OCI-LY7 (cell line): ENCODE measurements at regions not wholly inside any gene's neighbourhood (a gene's known extent, or its start where the extent isn't known, plus 50 kb on each side); places are given as distances from the start of the nearest gene placed in this dataset.

Experiments used
- BruUV-seq: library from RNA; stranded (reverse); fragments of 400-500 nt; replicated peaks from 2 replicates; lab custom pipeline; 2021; lab: Mats Ljungman, UMichigan
- CTCF ChIA-PET: fragments of 300-600 bp; sonication (Branson Sonifier 250); formaldehyde crosslinking; loops from one replicate; lab custom pipeline; 2022; ENCODE audit warnings: antibody characterized with exemption; ENCODE audit not compliant: unreplicated experiment; lab: Charles Lee
- POLR2A ChIA-PET: fragments of 300-600 bp; sonication (Branson Sonifier 250); formaldehyde crosslinking; loops from one replicate; lab custom pipeline; 2022; ENCODE audit warnings: antibody characterized with exemption; lab: Charles Lee
- DNase-seq: peaks from one replicate; pipeline ENCODE4 v3.0.0-alpha.2; 2015; ENCODE audit warnings: low spot score
- H2AFZ ChIP-seq: fragments of 200-600 bp; sonication (generic), shearing (Covaris generic); 2 replicates; pipeline ENCODE4 v1.6.1; 2014; ENCODE audit warnings: mild to moderate bottlenecking, antibody characterized with exemption, low read length, moderate library complexity
- H3K27ac ChIP-seq: fragments of 200-600 bp; sonication (generic); 2 replicates; pipeline ENCODE4 v1.5.1; 2014; ENCODE audit warnings: mixed run types, low read depth, mild to moderate bottlenecking, moderate library complexity, low read length, inconsistent platforms; ENCODE audit not compliant: poor library complexity, severe bottlenecking
- H3K36me3 ChIP-seq: fragments of 200-600 bp; sonication (generic); 2 replicates; pipeline ENCODE4 v1.6.1; 2014; ENCODE audit warnings: mild to moderate bottlenecking, antibody characterized with exemption, low read length, moderate library complexity, mixed read lengths; ENCODE audit not compliant: insufficient read depth
- H3K4me1 ChIP-seq: fragments of 200-600 bp; sonication (generic); 2 replicates; pipeline ENCODE4 v1.5.1; 2014; ENCODE audit warnings: mild to moderate bottlenecking, low read length; ENCODE audit not compliant: insufficient read depth, poor library complexity, severe bottlenecking
- H3K4me2 ChIP-seq: fragments of 200-600 bp; sonication (generic); 2 replicates; pipeline ENCODE4 v1.6.1; 2014; ENCODE audit warnings: mild to moderate bottlenecking, low read length
- H3K4me3 ChIP-seq: fragments of 200-600 bp; sonication (generic); 2 replicates; pipeline ENCODE4 v1.5.1; 2014; ENCODE audit warnings: mild to moderate bottlenecking, low read depth, low read length; ENCODE audit not compliant: poor library complexity, severe bottlenecking
- H3K79me2 ChIP-seq: fragments of 200-600 bp; sonication (generic); 2 replicates; pipeline ENCODE4 v1.6.1; 2016; ENCODE audit warnings: low read depth, mild to moderate bottlenecking, low read length, moderate library complexity, mixed read lengths; ENCODE audit not compliant: insufficient read depth
- H3K9me2 ChIP-seq: fragments of 200-600 bp; sonication (generic); 2 replicates; pipeline ENCODE4 v1.6.1; 2016; ENCODE audit warnings: mild to moderate bottlenecking, low read length, mixed read lengths; ENCODE audit not compliant: insufficient read depth
- H3K9me3 ChIP-seq: fragments of 200-600 bp; sonication (generic); 2 replicates; pipeline ENCODE4 v1.6.1; 2014; ENCODE audit warnings: mild to moderate bottlenecking, mixed run types, low read length, mixed read lengths
- H4K20me1 ChIP-seq: fragments of 200-600 bp; sonication (generic); 2 replicates; pipeline ENCODE4 v1.6.1; 2014; ENCODE audit warnings: mild to moderate bottlenecking, antibody characterized with exemption, low read length, moderate library complexity, mixed read lengths; ENCODE audit not compliant: insufficient read depth
- CTCF ChIP-seq: fragments of 200-600 bp; sonication (generic); conservative IDR thresholded peaks from 2 replicates; pipeline ENCODE4 v1.5.1; 2014; ENCODE audit warnings: mild to moderate bottlenecking, antibody characterized with exemption, low read length, moderate library complexity, mixed read lengths
- EZH2phosphoT487 ChIP-seq: fragments of 200-600 bp; sonication (generic); IDR thresholded peaks from 2 replicates; pipeline ENCODE4 v1.6.1; 2018; ENCODE audit warnings: low read depth, borderline replicate concordance, mild to moderate bottlenecking, mixed run types, antibody characterized with exemption, low read length, moderate library complexity, mixed read lengths
- intact Hi-C: fragments of 100-400 bp; cut with micrococcal nuclease; formaldehyde crosslinking; loops from one replicate; pipeline ENCODE4 v1.10.0; 2022; ENCODE audit not compliant: unreplicated experiment

- ChIA-PET CTCF (no interaction called here), POLR2A (no interaction called here)
- BruUV-seq, result no TSS peak
These were observed 469.4 kb downstream of the INSC start for GRCh38 chr11:15584158-15584557.

GRCh38 chr11:15585602-15586331, 471.0 kb downstream of the INSC start:
- intact Hi-C loops, result no loop called here
- Histone ChIP-seq H4K20me1 (no peaks in the 10 kb centered on the region), H3K4me2 (no peak overlapping the region), H3K4me1 (no peaks in the 10 kb centered on the region), H3K36me3 (no peaks in the 10 kb centered on the region), H3K79me2 (no peaks in the 10 kb centered on the region), H3K4me3 (no peak overlapping the region), H3K9me2 (no peaks in the 10 kb centered on the region), H3K27ac (no peak overlapping the region), H3K9me3 (no peaks in the 10 kb centered on the region), H2AFZ (no peak overlapping the region)
- CTCF ChIA-PET, result no interaction called here
- POLR2A ChIA-PET, result no interaction called here
- no peak for DNase-seq
- no TSS peak for BruUV-seq
- no peak for TF ChIP-seq CTCF
- no peak for TF ChIP-seq EZH2phosphoT487

More at GRCh38 chr11:15584158-15584557, 469.4 kb downstream of the INSC start:
- H3K27ac ChIP-seq, result no peak overlapping the region
- H3K36me3 ChIP-seq, result no peaks in the 10 kb centered on the region
- no peaks in the 10 kb centered on the region for H4K20me1 ChIP-seq
- H3K4me3 ChIP-seq, result no peak overlapping the region
- DNase-seq, result no peak
- H2AFZ ChIP-seq, result no peak overlapping the region
- no peaks in the 10 kb centered on the region for H3K9me2 ChIP-seq
- TF ChIP-seq CTCF (no peak), EZH2phosphoT487 (no peak)
- intact Hi-C loops, result no loop called here
- H3K9me3 ChIP-seq, result no peaks in the 10 kb centered on the region
- no peaks in the 10 kb centered on the region for H3K4me1 ChIP-seq
- no peak overlapping the region for H3K4me2 ChIP-seq
- H3K79me2 ChIP-seq, result no peaks in the 10 kb centered on the region

- Histone ChIP-seq H3K36me3 (no peaks in the 10 kb centered on the region), H4K20me1 (no peaks in the 10 kb centered on the region), H3K79me2 (no peaks in the 10 kb centered on the region), H3K9me3 (no peaks in the 10 kb centered on the region), H3K4me2 (no peak overlapping the region), H3K9me2 (no peaks in the 10 kb centered on the region), H3K4me3 (no peak overlapping the region), H2AFZ (no peak overlapping the region), H3K27ac (no peak overlapping the region), H3K4me1 (no peaks in the 10 kb centered on the region)
- DNase-seq, result no peak
- ChIA-PET CTCF (no interaction called here), POLR2A (no interaction called here)
- intact Hi-C loops, result no loop called here
- BruUV-seq, result no TSS peak
- TF ChIP-seq CTCF (no peak), EZH2phosphoT487 (no peak)
These were observed 472.2 kb downstream of the INSC start for GRCh38 chr11:15586741-15587473.
